ENCODE measurements at regions not wholly inside any gene's neighbourhood (a gene's known extent, or its start where the extent isn't known, plus 50 kb on each side); places are given as distances from the start of the nearest gene placed in this dataset.

- no peak for ATAC-seq
These were observed 197.9 kb downstream of the ANKRD50 start for GRCh38 chr4:124514588-124514987.

GRCh38 chr4:124515591-124515990 lies 196.9 kb downstream of the ANKRD50 start:
- no peak for ATAC-seq

GRCh38 chr4:124519196-124519595 lies 193.3 kb downstream of the ANKRD50 start:
- no peak for ATAC-seq

GRCh38 chr4:124523816-124524215 lies 188.7 kb downstream of the ANKRD50 start:
- ATAC-seq, result no peak

GRCh38 chr4:124525524-124525923 lies 187.0 kb downstream of the ANKRD50 start:
- ATAC-seq, result no peak

GRCh38 chr4:124526331-124526730 lies 186.2 kb downstream of the ANKRD50 start:
- ATAC-seq, result no peak

GRCh38 chr4:124526769-124527168 lies 185.8 kb downstream of the ANKRD50 start:
- no peak for ATAC-seq

GRCh38 chr4:124527364-124527763 lies 185.2 kb downstream of the ANKRD50 start:
- ATAC-seq, result no peak

GRCh38 chr4:124529131-124529530 lies 183.4 kb downstream of the ANKRD50 start:
- no peak for ATAC-seq

GRCh38 chr4:124530464-124531077 lies 182.0 kb downstream of the ANKRD50 start:
- ATAC-seq, result no peak

GRCh38 chr4:124534131-124534530 lies 178.4 kb downstream of the ANKRD50 start:
- no peak for ATAC-seq

- no peak for ATAC-seq
These were observed 177.5 kb downstream of the ANKRD50 start for GRCh38 chr4:124535003-124535402.

GRCh38 chr4:124536946-124537345 lies 175.6 kb downstream of the ANKRD50 start:
- no peak for ATAC-seq

GRCh38 chr4:124537971-124538370 lies 174.6 kb downstream of the ANKRD50 start:
- no peak for ATAC-seq

- ATAC-seq, result no peak
These were observed 172.5 kb downstream of the ANKRD50 start for GRCh38 chr4:124540014-124540413.

GRCh38 chr4:124541652-124542420 lies 170.7 kb downstream of the ANKRD50 start:
- ATAC-seq, result no peak

GRCh38 chr4:124555959-124556358 lies 156.6 kb downstream of the ANKRD50 start:
- ATAC-seq, result no peak

GRCh38 chr4:124564121-124564520 lies 148.4 kb downstream of the ANKRD50 start:
- no peak for ATAC-seq

- ATAC-seq, result no peak
These were observed 147.2 kb downstream of the ANKRD50 start for GRCh38 chr4:124565371-124565770.

GRCh38 chr4:124566030-124566429 lies 146.5 kb downstream of the ANKRD50 start:
- ATAC-seq, result no peak

GRCh38 chr4:124573056-124573455 lies 139.5 kb downstream of the ANKRD50 start:
- ATAC-seq, result no peak

- no peak for ATAC-seq
These were observed 132.6 kb downstream of the ANKRD50 start for GRCh38 chr4:124579896-124580295.

GRCh38 chr4:124583797-124584196 lies 128.7 kb downstream of the ANKRD50 start:
- ATAC-seq, result no peak

- ATAC-seq, result no peak
These were observed 122.7 kb downstream of the ANKRD50 start for GRCh38 chr4:124589786-124590185.

GRCh38 chr4:124590480-124590879 lies 122.1 kb downstream of the ANKRD50 start:
- no peak for ATAC-seq

All from activated CD4-positive, CD25-positive, alpha-beta regulatory T cell treated with anti-CD3 and anti-CD28 coated beads, Interleukin-2, amount 50 U/mL, for 24 hours (primary cell).